WTC11 (cell line): ENCODE measurements at regions not wholly inside any gene's neighbourhood (a gene's known extent, or its start where the extent isn't known, plus 50 kb on each side); places are given as distances from the start of the nearest gene placed in this dataset.

Experiments used
- ATAC-seq: fragments of 200-7000 bp; cut with Tn5 transposase; 2 replicates; pipeline ENCODE4 v1.10.0; 2021; ENCODE audit warnings: mild to moderate bottlenecking, moderate library complexity
- CTCF ChIA-PET: fragments of 300-600 bp; sonication (Branson Sonifier 250); formaldehyde crosslinking; loops from one replicate; lab custom pipeline; 2021; ENCODE audit warnings: antibody characterized with exemption; lab: Charles Lee
- POLR2A ChIA-PET: fragments of 350-600 bp; sonication (Branson Sonifier 250); formaldehyde crosslinking; loops from one replicate; lab custom pipeline; 2021; ENCODE audit warnings: antibody characterized with exemption; lab: Charles Lee
- DNase-seq: peaks from one replicate; pipeline ENCODE4 v3.0.0; 2021; ENCODE audit warnings: low spot score
- H3K27ac Mint-ChIP-seq: 2 replicates; pipeline ENCODE4 v1.8.0; 2021; ENCODE audit warnings: mixed read lengths
- H3K27me3 Mint-ChIP-seq: 2 replicates; pipeline ENCODE4 v1.8.0; 2021; ENCODE audit warnings: low read depth, mild to moderate bottlenecking, moderate library complexity, mixed read lengths
- H3K36me3 Mint-ChIP-seq: 2 replicates; pipeline ENCODE4 v1.8.0; 2021; ENCODE audit warnings: mixed read lengths
- H3K4me1 Mint-ChIP-seq: 2 replicates; pipeline ENCODE4 v1.8.0; 2022; ENCODE audit warnings: mixed read lengths
- H3K4me3 Mint-ChIP-seq: 2 replicates; pipeline ENCODE4 v1.8.0; 2021; ENCODE audit warnings: mild to moderate bottlenecking, moderate library complexity, mixed read lengths
- H3K9me3 Mint-ChIP-seq: 2 replicates; pipeline ENCODE4 v1.8.0; 2021; ENCODE audit warnings: mixed read lengths
- AR ChIP-seq: fragments of 250-450 bp; sonication (Bioruptor Pico); IDR thresholded peaks from 2 replicates; pipeline ENCODE4 v1.9.0; 2021; ENCODE audit warnings: mild to moderate bottlenecking
- ATF1 ChIP-seq: sonication (generic); formaldehyde crosslinking; IDR thresholded peaks from 2 replicates; pipeline ENCODE4 v1.8.1; 2023; ENCODE audit warnings: mild to moderate bottlenecking, moderate library complexity, missing genetic modification reagents
- CREB1 ChIP-seq: sonication (generic); formaldehyde crosslinking; IDR thresholded peaks from 2 replicates; pipeline ENCODE4 v1.8.0; 2023; ENCODE audit warnings: mild to moderate bottlenecking, missing genetic modification reagents
- E2F1 ChIP-seq: sonication (generic); formaldehyde crosslinking; IDR thresholded peaks from 2 replicates; pipeline ENCODE4 v1.8.0; 2022; ENCODE audit warnings: mild to moderate bottlenecking, missing genetic modification reagents
- ETV6 ChIP-seq: sonication (generic); formaldehyde crosslinking; IDR thresholded peaks from 2 replicates; pipeline ENCODE4 v1.8.1; 2022; ENCODE audit warnings: mild to moderate bottlenecking, missing genetic modification reagents
- FOXJ3 ChIP-seq: sonication (generic); formaldehyde crosslinking; IDR thresholded peaks from 2 replicates; pipeline ENCODE4 v1.9.0; 2021; ENCODE audit warnings: missing genetic modification reagents, mild to moderate bottlenecking, borderline replicate concordance
- FOXK1 ChIP-seq: sonication (generic); formaldehyde crosslinking; IDR thresholded peaks from 2 replicates; pipeline ENCODE4 v1.8.0; 2022; ENCODE audit warnings: mild to moderate bottlenecking, moderate library complexity, missing genetic modification reagents
- FOXP4 ChIP-seq: sonication (generic); formaldehyde crosslinking; IDR thresholded peaks from 2 replicates; pipeline ENCODE4 v1.8.0; 2022; ENCODE audit warnings: mild to moderate bottlenecking, missing genetic modification reagents
- IRF1 ChIP-seq: sonication (generic); formaldehyde crosslinking; IDR thresholded peaks from 2 replicates; pipeline ENCODE4 v1.8.0; 2023; ENCODE audit warnings: missing genetic modification reagents
- JAZF1 ChIP-seq: fragments of 250-450 bp; sonication (Bioruptor Pico); IDR thresholded peaks from 2 replicates; pipeline ENCODE4 v1.9.0; 2021; ENCODE audit warnings: moderate library complexity, mild to moderate bottlenecking, inconsistent platforms
- KAT7 ChIP-seq: sonication (generic); formaldehyde crosslinking; IDR thresholded peaks from 2 replicates; pipeline ENCODE4 v1.8.1; 2023; ENCODE audit warnings: missing genetic modification reagents, mild to moderate bottlenecking, borderline replicate concordance
- NFATC4 ChIP-seq: fragments of 250-450 bp; sonication (Bioruptor Pico); IDR thresholded peaks from 2 replicates; pipeline ENCODE4 v1.9.0; 2021; ENCODE audit warnings: mild to moderate bottlenecking
- NR2C2 ChIP-seq: sonication (generic); formaldehyde crosslinking; IDR thresholded peaks from 2 replicates; pipeline ENCODE4 v1.8.0; 2022; ENCODE audit warnings: mild to moderate bottlenecking, missing genetic modification reagents
- NR3C1 ChIP-seq: sonication (generic); formaldehyde crosslinking; conservative IDR thresholded peaks from 2 replicates; pipeline ENCODE4 v1.8.1; 2023; ENCODE audit warnings: low read depth, mild to moderate bottlenecking, missing genetic modification reagents
- PRRX2 ChIP-seq: fragments of 250-450 bp; sonication (Bioruptor Pico); IDR thresholded peaks from 2 replicates; pipeline ENCODE4 v1.8.0; 2021; ENCODE audit warnings: mild to moderate bottlenecking
- RELA ChIP-seq: sonication (generic); formaldehyde crosslinking; IDR thresholded peaks from 2 replicates; pipeline ENCODE4 v1.8.1; 2022; ENCODE audit warnings: missing genetic modification reagents, mild to moderate bottlenecking, borderline replicate concordance
- TP53 ChIP-seq: sonication (generic); formaldehyde crosslinking; IDR thresholded peaks from 2 replicates; pipeline ENCODE4 v1.8.1; 2023; ENCODE audit warnings: mild to moderate bottlenecking, missing genetic modification reagents
- USF2 ChIP-seq: sonication (generic); formaldehyde crosslinking; IDR thresholded peaks from 2 replicates; pipeline ENCODE4 v1.8.1; 2023; ENCODE audit warnings: mild to moderate bottlenecking, missing genetic modification reagents, moderate library complexity
- ZBTB43 ChIP-seq: sonication (generic); formaldehyde crosslinking; IDR thresholded peaks from 2 replicates; pipeline ENCODE4 v1.8.1; 2023; ENCODE audit warnings: mild to moderate bottlenecking, missing genetic modification reagents
- ZNF138 ChIP-seq: sonication (generic); formaldehyde crosslinking; conservative IDR thresholded peaks from 2 replicates; pipeline ENCODE4 v1.8.1; 2022; ENCODE audit warnings: mild to moderate bottlenecking, moderate library complexity, missing genetic modification reagents
- ZNF219 ChIP-seq: sonication (generic); formaldehyde crosslinking; IDR thresholded peaks from 2 replicates; pipeline ENCODE4 v1.8.0; 2023; ENCODE audit warnings: missing genetic modification reagents, mild to moderate bottlenecking, borderline replicate concordance
- ZNF317 ChIP-seq: sonication (generic); formaldehyde crosslinking; IDR thresholded peaks from 2 replicates; pipeline ENCODE4 v1.8.1; 2023; ENCODE audit warnings: low read depth, mild to moderate bottlenecking, moderate library complexity, missing genetic modification reagents, borderline replicate concordance
- ZNF416 ChIP-seq: fragments of 250-450 bp; sonication (Bioruptor Pico); IDR thresholded peaks from 2 replicates; pipeline ENCODE4 v1.9.0; 2021; ENCODE audit warnings: mild to moderate bottlenecking, inconsistent platforms
- ZNF425 ChIP-seq: fragments of 250-450 bp; sonication (Bioruptor Pico); conservative IDR thresholded peaks from 2 replicates; pipeline ENCODE4 v1.9.0; 2021; ENCODE audit warnings: mild to moderate bottlenecking

GRCh38 chr1:184326278-184326677 lies 60.6 kb upstream of the C1orf21 start:
- DNase-seq, result no peak
- TF ChIP-seq ZNF317 (CRISPR knock-in tag), result no peak
- no peak for TF ChIP-seq FOXJ3 (CRISPR knock-in tag)
- no peak for TF ChIP-seq NFATC4 (CRISPR knock-in tag)
- TF ChIP-seq FOXP4 (CRISPR knock-in tag), result no peak
- no peak for TF ChIP-seq ZNF138 (CRISPR knock-in tag)
- TF ChIP-seq IRF1, result no peak
- TF ChIP-seq KAT7 (CRISPR knock-in tag), result no peak
- no peak for TF ChIP-seq ZNF425 (CRISPR knock-in tag)
- no peak for TF ChIP-seq ATF1 (CRISPR knock-in tag)
- TF ChIP-seq ETV6, result no peak
- TF ChIP-seq NR3C1, result no peak
- TF ChIP-seq TP53 (CRISPR knock-in tag), result no peak
- TF ChIP-seq JAZF1, result no peak
- TF ChIP-seq NR2C2, result no peak
- TF ChIP-seq USF2, result no peak
- no peak for TF ChIP-seq ZNF219
- no peak for TF ChIP-seq FOXK1 (CRISPR knock-in tag)
- Mint-ChIP-seq H3K27me3 (no peaks in the 10 kb centered on the region), H3K4me3 (no peak overlapping the region), H3K4me1 (peaks cover 10% of the 10 kb centered on the region), H3K36me3 (no peaks in the 10 kb centered on the region), H3K9me3 (no peaks in the 10 kb centered on the region), H3K27ac (no peak overlapping the region)
- no peak for ATAC-seq
- CTCF ChIA-PET, result no interaction called here
- POLR2A ChIA-PET, result no interaction called here

GRCh38 chr1:184329245-184329953 lies 57.4 kb upstream of the C1orf21 start:
- H3K4me1 Mint-ChIP-seq, result no peaks in the 10 kb centered on the region
- POLR2A ChIA-PET, result interaction anchor here (0.7 kb wide), 1 partner anchor 571 kb away, joined by 3 read pairs; no protein-coding TSS in a partner anchor
- DNase-seq (no peak), ATAC-seq (no peak)
- H3K27ac Mint-ChIP-seq, result no peak overlapping the region
- H3K4me3 Mint-ChIP-seq, result no peak overlapping the region
- H3K27me3 Mint-ChIP-seq, result no peaks in the 10 kb centered on the region
- CTCF ChIA-PET, result no interaction called here
- H3K36me3 Mint-ChIP-seq, result no peaks in the 10 kb centered on the region
- peaks cover 11% of the 10 kb centered on the region for H3K9me3 Mint-ChIP-seq
- TF ChIP-seq ZNF416 (CRISPR knock-in tag) (no peak), PRRX2 (CRISPR knock-in tag) (no peak), ZBTB43 (CRISPR knock-in tag) (no peak), CREB1 (CRISPR knock-in tag) (no peak), E2F1 (CRISPR knock-in tag) (no peak), JAZF1 (no peak), RELA (CRISPR knock-in tag) (no peak), AR (CRISPR knock-in tag) (no peak)
